ENCODE measurements at regions not wholly inside any gene's neighbourhood (a gene's known extent, or its start where the extent isn't known, plus 50 kb on each side); places are given as distances from the start of the nearest gene placed in this dataset.
"Not testable (repeated sequence)": the region's sequence is repeated elsewhere in the genome, so short reads cannot be mapped to it uniquely, and the experiment has no call there.

GRCh38 chr14:101087614-101088394 is 184.3 kb upstream of the RTL1 start:
- TF ChIP-seq JUND (IDR thresholded peaks at IDR 0.05; ENCODE audit: low read depth): no peak
- DNase-seq (ENCODE audit: low read depth in 1 of 2, low spot score in 1 of 2): no peak
- in situ Hi-C loops (cut with HindIII; ENCODE audit: low pct_unique_long_range_greater_than_20kb, low sequenced_read_pairs): no loop called here

- DNase-seq (ENCODE audit: low read depth in 1 of 2, low spot score in 1 of 2): no peak
- TF ChIP-seq JUND (IDR thresholded peaks at IDR 0.05; ENCODE audit: low read depth): no peak
- in situ Hi-C loops (cut with HindIII; ENCODE audit: low pct_unique_long_range_greater_than_20kb, low sequenced_read_pairs): no loop called here
Observed at GRCh38 chr14:101088395-101088667, 184.8 kb upstream of the RTL1 start.

- DNase-seq (ENCODE audit: low read depth in 1 of 2, low spot score in 1 of 2): no peak
- in situ Hi-C loops (cut with HindIII; ENCODE audit: low pct_unique_long_range_greater_than_20kb, low sequenced_read_pairs): no loop called here
Observed at GRCh38 chr14:101088714-101089113, 185.2 kb upstream of the RTL1 start.

GRCh38 chr14:101090478-101090877 is 187.0 kb upstream of the RTL1 start:
- DNase-seq (ENCODE audit: low read depth in 1 of 2, low spot score in 1 of 2); in situ Hi-C loops (cut with HindIII; ENCODE audit: low pct_unique_long_range_greater_than_20kb, low sequenced_read_pairs): not testable (repeated sequence)

More at GRCh38 chr14:101088714-101089113, 185.2 kb upstream of the RTL1 start:
- TF ChIP-seq JUND (IDR thresholded peaks at IDR 0.05; ENCODE audit: low read depth): no peak

GRCh38 chr14:101090976-101091375 is 187.5 kb upstream of the RTL1 start:
- DNase-seq (ENCODE audit: low read depth in 1 of 2, low spot score in 1 of 2): no peak
- in situ Hi-C loops (cut with HindIII; ENCODE audit: low pct_unique_long_range_greater_than_20kb, low sequenced_read_pairs): no loop called here
- no peak for TF ChIP-seq JUND (IDR thresholded peaks at IDR 0.05; ENCODE audit: low read depth)

- DNase-seq (ENCODE audit: low read depth in 1 of 2, low spot score in 1 of 2); in situ Hi-C loops (cut with HindIII; ENCODE audit: low pct_unique_long_range_greater_than_20kb, low sequenced_read_pairs): not testable (repeated sequence)
Observed at GRCh38 chr14:101094916-101095315, 191.4 kb upstream of the RTL1 start.

- in situ Hi-C loops (cut with HindIII; ENCODE audit: low pct_unique_long_range_greater_than_20kb, low sequenced_read_pairs): no loop called here
- DNase-seq (ENCODE audit: low read depth in 1 of 2, low spot score in 1 of 2): no peak
- no peak for TF ChIP-seq JUND (IDR thresholded peaks at IDR 0.05; ENCODE audit: low read depth)
Observed at GRCh38 chr14:101096551-101096950, 193.0 kb upstream of the RTL1 start.

- in situ Hi-C loops (cut with HindIII; ENCODE audit: low pct_unique_long_range_greater_than_20kb, low sequenced_read_pairs): no loop called here
Observed at GRCh38 chr14:101097109-101097793, 193.7 kb upstream of the RTL1 start.

GRCh38 chr14:101098177-101098576 is 194.7 kb upstream of the RTL1 start:
- no peak for TF ChIP-seq JUND (IDR thresholded peaks at IDR 0.05; ENCODE audit: low read depth)
- in situ Hi-C loops (cut with HindIII; ENCODE audit: low pct_unique_long_range_greater_than_20kb, low sequenced_read_pairs): no loop called here
- no peak for DNase-seq (ENCODE audit: low read depth in 1 of 2, low spot score in 1 of 2)

More at GRCh38 chr14:101097109-101097793, 193.7 kb upstream of the RTL1 start:
- DNase-seq (ENCODE audit: low read depth in 1 of 2, low spot score in 1 of 2): no peak
- no peak for TF ChIP-seq JUND (IDR thresholded peaks at IDR 0.05; ENCODE audit: low read depth)

- in situ Hi-C loops (cut with HindIII; ENCODE audit: low pct_unique_long_range_greater_than_20kb, low sequenced_read_pairs): no loop called here
- no peak for TF ChIP-seq JUND (IDR thresholded peaks at IDR 0.05; ENCODE audit: low read depth)
- DNase-seq (ENCODE audit: low read depth in 1 of 2, low spot score in 1 of 2): no peak
Observed at GRCh38 chr14:101098641-101099040, 195.1 kb upstream of the RTL1 start.

- no peak for TF ChIP-seq JUND (IDR thresholded peaks at IDR 0.05; ENCODE audit: low read depth)
- in situ Hi-C loops (cut with HindIII; ENCODE audit: low pct_unique_long_range_greater_than_20kb, low sequenced_read_pairs): no loop called here
- no peak for DNase-seq (ENCODE audit: low read depth in 1 of 2, low spot score in 1 of 2)
Observed at GRCh38 chr14:101101456-101102056, 198.0 kb upstream of the RTL1 start.

GRCh38 chr14:101102875-101103274 is 199.4 kb upstream of the RTL1 start:
- no peak for TF ChIP-seq JUND (IDR thresholded peaks at IDR 0.05; ENCODE audit: low read depth)
- in situ Hi-C loops (cut with HindIII; ENCODE audit: low pct_unique_long_range_greater_than_20kb, low sequenced_read_pairs): no loop called here
- DNase-seq (ENCODE audit: low read depth in 1 of 2, low spot score in 1 of 2): no peak

GRCh38 chr14:101103321-101103901 is 199.9 kb upstream of the RTL1 start:
- in situ Hi-C loops (cut with HindIII; ENCODE audit: low pct_unique_long_range_greater_than_20kb, low sequenced_read_pairs): no loop called here
- no peak for DNase-seq (ENCODE audit: low read depth in 1 of 2, low spot score in 1 of 2)
- TF ChIP-seq JUND (IDR thresholded peaks at IDR 0.05; ENCODE audit: low read depth): no peak
